GM21529 (cell line): ENCODE measurements at regions not wholly inside any gene's neighbourhood (a gene's known extent, or its start where the extent isn't known, plus 50 kb on each side); places are given as distances from the start of the nearest gene placed in this dataset.

Experiments used
- ATAC-seq: cut with Tn5 transposase; IDR thresholded peaks from one replicate; pipeline ENCODE4 v1.9.1; 2021; ENCODE audit not compliant: unreplicated experiment

- ATAC-seq, result no peak
Measured at GRCh38 chr4:67236788-67237187, 308.5 kb downstream of the CENPC start.

DNA sequence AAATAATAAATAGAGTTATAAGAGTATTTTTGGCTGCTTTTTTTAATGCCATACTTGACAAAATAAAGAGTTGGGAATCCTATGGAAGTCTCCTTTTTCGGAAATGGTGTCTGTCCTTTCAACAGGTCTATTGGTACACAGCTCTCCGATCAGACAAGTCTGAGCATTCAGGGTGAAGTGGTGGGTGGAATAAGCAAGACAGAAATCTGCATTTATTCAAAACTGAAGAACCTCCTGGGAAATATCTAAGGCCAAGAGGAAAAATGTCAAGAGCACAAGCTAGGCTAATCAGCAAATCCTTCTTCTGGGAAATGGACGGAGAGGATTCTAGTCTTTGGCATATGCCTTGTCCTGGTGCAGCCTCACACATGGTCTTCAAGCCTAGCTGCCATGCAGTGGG lies 309.0 kb downstream of the CENPC start:
- no peak for ATAC-seq

DNA sequence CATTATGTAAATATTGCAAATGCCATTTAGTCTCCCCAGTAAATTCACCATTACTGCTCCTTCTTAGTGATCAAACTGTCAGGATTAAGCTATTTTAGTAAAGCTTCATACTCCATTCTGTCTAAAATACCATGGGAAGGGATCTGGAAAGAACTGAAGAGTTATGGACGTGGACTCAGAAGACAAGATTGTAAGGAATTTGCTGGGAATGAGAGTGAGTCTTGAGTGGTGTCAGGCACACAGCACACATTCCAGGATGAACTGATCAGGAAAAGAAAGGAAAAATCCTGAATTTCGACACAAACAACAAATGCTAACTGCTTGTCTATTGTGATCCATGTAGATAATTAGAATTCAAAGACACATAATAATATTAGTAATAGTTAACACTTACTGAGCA lies 311.0 kb downstream of the CENPC start:
- no peak for ATAC-seq

- no peak for ATAC-seq
Measured at GRCh38 chr4:67229148-67229547, 316.2 kb downstream of the CENPC start.

DNA sequence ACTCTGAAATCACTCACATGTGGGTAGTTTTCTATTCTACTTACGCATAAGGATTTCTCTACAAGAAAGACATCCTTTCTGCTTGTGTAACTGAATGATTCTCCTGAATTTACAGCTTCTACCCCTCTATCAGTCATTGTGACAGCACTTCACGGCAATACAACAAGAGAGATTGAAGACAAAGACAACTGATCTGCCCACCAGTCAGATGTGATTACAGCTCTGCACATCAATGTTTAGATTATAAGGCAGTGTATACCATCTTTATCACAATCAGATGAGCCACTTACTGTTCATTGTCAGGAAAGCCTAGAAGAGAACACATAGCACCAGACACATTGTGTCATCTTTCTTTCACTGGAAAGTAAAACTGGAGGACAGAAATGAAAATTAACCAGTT lies 324.4 kb downstream of the CENPC start:
- ATAC-seq, result no peak

GRCh38 chr4:67218883-67219282 lies 326.4 kb downstream of the CENPC start:
- ATAC-seq, result no peak

- ATAC-seq, result no peak
Measured at GRCh38 chr4:67207941-67208441, 337.3 kb downstream of the CENPC start.

- no peak for ATAC-seq
Measured at GRCh38 chr4:67204441-67204840, 340.9 kb downstream of the CENPC start.

- ATAC-seq, result peak; percentile 46
Measured at GRCh38 chr4:67201334-67201733, 344.0 kb downstream of the CENPC start.

- ATAC-seq, result peak; percentile 53
Measured at GRCh38 chr4:67198727-67199126, 346.6 kb downstream of the CENPC start.

DNA sequence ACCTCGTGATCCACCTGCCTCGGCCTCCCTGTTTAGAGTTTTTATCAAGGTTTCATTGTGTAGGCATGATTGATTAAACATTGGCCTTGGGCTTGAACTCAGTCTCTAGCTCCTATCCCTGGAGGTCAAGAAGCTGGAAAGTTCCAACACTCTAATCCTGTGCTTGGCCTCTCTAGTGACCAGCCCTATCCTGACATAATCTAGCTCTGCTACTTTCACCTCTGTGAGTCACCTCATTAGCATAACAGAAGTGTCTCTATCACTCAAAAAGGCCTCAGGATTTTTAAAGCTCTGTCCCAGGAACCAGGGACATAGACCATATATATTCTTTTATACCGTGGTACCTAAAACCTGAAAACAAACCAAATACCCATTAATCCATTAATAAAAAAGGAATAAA lies 377.5 kb downstream of the CENPC start:
- no peak for ATAC-seq

- ATAC-seq, result no peak
Measured at GRCh38 chr4:67162690-67163089, 382.6 kb downstream of the CENPC start.

DNA sequence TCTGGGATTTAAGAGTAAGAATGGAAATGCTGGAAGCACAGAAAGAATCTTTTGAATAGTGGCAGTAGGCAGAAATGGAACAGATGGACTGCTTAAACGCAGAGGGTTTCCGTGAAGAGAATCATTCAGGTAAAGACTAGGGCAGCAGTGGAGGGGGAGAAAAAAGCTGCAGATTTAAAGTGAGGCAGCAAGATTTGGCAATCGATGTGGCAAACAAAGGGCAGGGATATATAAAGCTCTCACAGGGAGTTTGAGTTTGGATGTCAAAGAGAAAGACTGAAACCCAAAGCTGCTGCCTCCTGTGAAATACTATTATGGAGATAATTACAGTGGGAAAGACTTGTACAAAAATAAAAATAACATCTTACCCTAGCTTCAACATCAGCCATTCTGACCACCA lies 384.0 kb downstream of the CENPC start:
- no peak for ATAC-seq

DNA sequence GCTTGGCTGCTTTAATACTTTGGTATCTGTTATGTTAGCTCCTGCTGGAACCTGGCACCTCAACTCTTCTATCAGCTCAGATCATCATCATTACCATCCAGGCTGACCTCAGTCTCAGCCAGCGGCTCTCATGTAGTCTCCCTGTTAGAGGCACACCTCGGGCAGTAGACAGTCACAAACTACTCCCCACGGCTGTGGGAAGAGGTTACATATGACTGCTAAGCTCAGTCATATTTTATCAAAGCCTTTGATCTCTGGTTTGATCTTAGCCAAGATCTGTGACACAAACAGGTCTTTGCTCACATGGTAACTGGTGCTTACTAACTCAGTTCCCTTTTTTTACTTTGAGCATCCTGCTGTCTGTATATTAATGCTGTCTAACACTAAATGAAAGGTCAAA lies 384.9 kb downstream of the CENPC start:
- ATAC-seq, result no peak

- no peak for ATAC-seq
Measured at GRCh38 chr4:67158666-67159065, 386.6 kb downstream of the CENPC start.

DNA sequence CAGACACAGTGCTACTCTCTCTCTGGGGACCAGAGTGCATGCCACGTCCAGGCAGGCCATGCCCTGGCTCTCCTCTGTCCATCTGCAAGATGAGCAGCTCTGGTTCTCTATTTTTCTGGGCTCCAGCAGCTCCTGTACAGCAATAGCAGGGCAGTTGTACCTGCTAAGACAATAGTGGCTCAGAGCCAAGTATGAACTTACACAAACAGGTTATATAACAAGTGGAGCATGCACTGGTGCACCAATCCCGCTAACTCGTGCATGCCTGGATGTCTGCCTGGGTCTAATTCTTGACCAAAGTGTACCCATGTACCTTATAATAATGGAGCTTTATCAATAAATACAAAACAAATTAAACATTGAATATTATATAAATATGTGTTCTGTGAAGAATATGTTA lies 392.3 kb downstream of the CENPC start:
- ATAC-seq, result no peak

- ATAC-seq, result no peak
Measured at GRCh38 chr4:67151376-67152343, 393.6 kb downstream of the CENPC start.

DNA sequence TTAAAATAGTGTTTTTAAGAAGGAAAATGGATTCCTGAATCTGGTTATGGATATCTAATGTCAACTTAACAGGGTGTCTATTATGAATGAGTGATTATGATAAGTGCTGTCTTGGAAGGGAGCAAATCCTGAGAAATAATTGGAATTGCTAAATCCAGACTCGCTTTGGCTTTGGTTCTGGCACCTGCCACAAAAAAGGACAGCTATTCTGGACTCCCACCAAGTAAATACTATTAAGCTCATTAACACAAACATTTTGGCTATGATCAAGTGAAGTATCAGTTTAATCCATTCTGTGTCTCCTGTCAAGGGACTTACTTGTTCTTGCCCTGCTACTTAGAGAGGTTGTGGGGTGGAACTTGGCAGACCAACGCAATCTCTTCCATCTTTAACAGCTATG lies 403.7 kb downstream of the CENPC start:
- no peak for ATAC-seq

- no peak for ATAC-seq
Measured at GRCh38 chr4:67134616-67135015, 410.7 kb downstream of the CENPC start.

DNA sequence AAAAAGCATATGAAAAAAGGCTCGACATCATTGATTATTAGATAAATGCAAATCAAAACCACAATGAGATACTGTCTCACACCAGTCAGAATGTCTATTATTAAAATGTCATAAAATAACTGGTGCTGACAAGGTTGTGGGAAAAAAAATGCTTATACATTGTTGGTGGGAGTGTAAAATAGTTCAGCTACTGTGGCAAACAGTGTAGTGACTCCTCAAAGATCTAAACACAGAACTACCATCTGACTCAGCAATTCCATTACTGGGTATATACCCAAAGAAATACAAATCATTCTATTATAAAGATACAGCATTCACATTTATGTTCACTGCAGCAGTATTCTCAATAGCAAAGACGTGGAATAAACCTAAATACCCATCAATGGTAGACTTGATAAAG lies 412.1 kb downstream of the CENPC start:
- ATAC-seq, result no peak

DNA sequence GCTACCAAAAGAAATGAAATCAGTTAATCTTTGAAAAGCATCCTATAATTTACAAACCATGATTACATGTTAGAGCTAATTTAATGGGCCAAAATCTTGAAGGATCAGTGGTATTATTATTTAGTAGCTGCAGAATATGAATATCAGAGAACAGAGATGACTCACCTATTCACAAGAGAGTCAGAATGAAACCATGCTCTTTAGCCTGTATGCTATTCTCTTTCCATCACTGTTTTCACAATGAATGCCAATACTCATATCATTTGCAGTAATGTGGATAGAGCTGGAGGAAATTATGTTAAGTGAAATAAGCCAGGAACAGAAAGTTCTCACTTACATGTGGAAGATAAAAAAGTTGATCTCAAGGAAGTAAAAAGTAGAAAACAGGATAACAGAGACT lies 414.1 kb downstream of the CENPC start:
- peak; percentile 97 for ATAC-seq

DNA sequence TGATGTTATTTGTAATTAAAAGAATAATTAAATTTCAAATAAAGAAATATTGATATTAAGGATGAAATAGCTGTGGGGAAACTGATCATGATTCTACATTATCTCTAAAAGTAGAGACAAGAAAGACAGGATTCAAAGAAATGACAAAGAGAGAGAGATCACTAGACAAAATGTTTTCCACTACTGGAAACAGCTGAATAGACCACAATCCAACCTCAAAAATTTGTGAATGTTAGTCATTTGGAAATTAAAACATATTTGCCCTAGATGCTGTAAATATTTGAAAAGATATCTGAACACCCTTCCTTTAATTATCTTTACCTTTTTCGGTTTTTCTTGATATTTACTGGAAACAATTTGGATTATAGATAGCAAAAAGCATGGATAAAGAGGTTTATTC lies 414.9 kb downstream of the CENPC start:
- no peak for ATAC-seq

GRCh38 chr4:67126570-67126969 lies 418.7 kb downstream of the CENPC start:
- no peak for ATAC-seq
